D341Med (cell line): ENCODE measurements at regions not wholly inside any gene's neighbourhood (a gene's known extent, or its start where the extent isn't known, plus 50 kb on each side); places are given as distances from the start of the nearest gene placed in this dataset.
"Not testable (repeated sequence)": the region's sequence is repeated elsewhere in the genome, so short reads cannot be mapped to it uniquely, and the experiment has no call there.

ENCODE experiments used
- DNase-seq: peaks from one replicate; pipeline ENCODE4 v3.0.0; 2012; ENCODE audit warnings: low spot score

DNA sequence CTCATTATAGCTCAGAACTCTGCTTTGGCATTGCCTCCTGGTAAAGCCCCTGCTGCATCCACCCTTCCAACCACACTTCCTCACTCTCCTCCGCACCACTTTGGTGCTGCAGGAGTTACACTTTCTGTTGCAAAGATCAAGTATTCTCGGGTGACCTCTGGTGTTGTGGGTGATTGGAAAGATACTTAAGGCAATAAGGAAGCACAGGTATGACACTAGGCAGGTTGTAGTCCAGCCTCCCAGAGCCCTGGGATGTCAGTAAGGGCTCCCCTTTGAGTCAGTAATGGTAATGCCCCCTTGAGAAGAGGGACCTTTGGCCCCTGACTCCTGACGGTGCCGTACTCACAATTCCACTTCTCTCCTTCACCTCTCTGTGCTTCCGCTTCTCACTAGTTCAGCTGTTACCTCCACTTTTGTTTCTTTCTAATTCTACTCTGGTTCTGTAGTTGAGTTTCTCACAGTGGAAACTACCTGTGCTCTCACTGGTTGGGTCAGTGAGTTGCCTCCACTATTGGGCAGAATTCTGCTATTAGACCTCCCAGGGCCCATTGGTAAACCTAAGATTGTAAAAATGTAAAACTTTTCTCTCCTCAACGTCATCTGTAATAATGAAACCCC, 350.0 kb downstream of the GOLGA6L6 start:
- DNase-seq, result not testable (repeated sequence)

DNA sequence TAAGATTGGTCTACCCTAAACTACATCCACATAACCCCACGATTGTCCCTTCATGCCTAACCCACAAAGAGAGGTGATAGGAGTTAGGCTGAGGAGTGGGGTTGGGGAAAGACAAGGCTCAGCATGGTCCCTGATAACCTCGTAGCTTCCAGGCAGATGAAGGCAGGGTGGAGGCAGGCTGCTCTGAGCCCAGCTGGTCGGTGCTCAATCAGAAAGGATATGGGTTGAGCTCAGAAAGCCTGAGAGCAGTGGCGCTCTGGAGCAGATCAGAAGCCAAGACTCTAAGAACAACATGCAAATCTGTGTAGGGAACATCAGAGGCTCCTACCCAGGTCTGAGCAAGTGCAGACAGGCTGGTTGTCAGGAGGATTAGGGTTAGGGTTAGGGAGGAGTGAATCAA, 353.0 kb downstream of the GOLGA6L6 start:
- DNase-seq, result not testable (repeated sequence)

DNA sequence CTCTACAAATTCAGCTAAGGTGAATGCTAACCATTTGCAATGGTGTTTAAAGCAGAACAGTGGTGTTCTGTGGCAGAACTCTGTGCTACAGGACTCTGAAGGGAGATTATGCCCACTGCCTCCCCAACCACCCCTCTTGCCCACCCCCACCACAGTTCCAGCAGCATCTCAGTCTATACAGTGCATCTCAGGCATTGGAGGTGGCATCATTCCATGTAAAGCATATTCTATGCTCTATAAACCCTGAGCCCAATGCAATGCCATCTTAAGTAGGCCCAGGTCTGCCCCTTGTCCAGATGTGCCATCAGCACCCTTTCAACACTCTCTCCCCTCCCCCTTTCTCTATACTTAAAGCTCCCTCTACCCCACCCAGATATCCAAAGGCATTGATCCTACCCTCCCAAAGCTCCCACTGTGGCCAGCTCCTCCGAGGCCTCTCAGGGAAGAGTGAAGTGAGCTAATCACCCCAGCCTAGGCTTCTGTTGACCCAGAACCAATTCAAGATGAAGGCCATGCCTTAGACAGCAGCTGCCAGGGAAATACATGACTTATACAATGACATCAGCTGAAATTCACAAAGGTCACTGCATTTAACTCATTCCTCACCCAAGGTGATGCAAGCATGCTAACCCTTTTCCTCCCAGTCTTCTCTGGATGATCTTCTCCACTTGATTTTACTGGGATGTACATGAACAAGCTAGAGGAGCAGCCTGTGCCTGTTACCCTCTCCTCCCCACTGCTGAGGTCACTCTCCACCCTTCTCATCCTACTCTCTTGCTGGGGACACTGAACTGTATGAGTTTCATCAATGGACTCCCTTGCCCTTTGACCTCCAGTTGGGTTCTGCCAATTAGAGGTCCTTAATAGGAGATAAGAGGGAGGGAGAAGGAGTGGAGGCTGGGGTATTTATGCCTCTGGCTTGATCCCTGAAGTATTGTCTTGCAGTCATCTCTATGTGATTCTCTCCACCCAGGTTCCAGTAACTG, 353.9 kb downstream of the GOLGA6L6 start:
- DNase-seq, result not testable (repeated sequence)

DNA sequence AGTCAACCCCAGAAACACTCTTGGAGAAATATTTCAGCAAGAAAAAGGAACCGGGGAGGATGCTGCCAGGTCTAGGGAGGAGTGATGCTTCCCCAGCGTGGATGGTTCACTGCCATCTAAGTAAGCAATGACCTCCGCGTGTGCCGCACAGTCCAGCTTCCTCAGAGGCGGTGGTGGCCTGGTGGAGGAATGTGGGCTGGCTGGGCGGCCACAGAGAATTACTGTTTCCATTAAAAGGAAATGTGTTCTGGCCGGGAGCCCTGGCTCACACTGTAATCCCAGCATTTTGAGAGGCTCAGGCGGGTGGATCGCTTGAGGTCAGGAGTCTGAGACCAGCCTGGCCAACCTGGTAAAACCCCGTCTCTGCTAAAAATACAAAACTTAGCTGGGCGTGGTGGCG, 356.7 kb downstream of the GOLGA6L6 start:
- DNase-seq, result not testable (repeated sequence)

DNA sequence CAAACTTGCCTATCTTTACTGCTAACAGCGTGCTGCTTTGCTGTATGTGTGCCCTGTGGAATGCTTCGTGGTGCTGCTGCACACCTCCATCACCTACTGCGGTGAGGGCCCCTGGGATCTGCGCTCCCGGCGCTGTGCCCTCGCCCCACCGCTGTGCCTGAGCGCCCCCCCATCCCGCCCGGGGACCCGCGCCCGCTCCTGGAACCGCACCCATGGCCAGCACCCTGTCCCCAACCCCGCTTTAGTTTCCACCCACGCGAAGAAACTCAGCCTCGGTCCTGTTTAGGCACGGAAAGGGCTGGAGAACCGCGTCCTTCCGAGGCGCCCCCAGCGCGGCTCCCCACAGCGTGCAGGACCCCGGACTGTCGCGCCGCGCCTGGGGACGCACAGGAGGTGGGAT, 373.4 kb downstream of the GOLGA6L6 start:
- not testable (repeated sequence) for DNase-seq

DNA sequence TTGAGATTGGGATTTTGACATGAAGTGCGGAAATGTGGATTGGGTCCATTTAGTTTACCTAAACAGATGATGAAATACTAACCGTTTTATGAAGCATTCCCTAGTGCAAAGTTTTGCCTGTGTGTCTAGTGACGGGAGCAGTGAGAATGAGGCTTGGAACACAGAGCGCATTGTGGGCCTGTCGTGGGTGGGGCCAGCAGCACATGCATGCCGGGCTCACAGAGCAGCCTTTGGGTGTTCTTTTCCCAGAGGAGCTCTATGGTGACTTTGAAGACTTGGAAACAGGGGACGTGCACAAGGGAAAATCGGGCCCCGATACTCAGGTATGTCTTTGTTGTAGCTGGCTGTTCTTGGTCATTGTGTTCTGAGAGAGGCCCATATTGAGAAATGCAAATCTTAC, 388.1 kb downstream of the GOLGA6L6 start:
- not testable (repeated sequence) for DNase-seq

DNA sequence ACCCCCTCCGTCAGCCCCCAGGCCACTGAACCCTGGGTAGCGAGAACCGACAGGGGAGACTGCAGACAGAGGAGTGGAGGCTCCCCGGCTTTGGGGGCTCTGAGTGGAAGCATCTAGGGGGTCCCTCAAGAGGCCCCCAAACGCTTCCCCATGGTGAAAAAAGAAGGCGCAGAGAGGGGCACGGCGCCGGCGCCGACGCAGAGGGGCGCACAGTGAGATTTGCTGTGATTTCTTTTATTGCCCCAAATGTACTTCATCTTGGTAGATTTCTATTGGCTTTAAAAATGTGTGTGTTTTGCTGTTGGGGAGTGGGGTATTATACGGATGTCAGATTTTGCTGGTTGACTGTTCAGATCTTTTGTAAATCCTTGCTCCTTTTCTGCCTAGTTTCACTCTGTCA, 392.9 kb downstream of the GOLGA6L6 start:
- not testable (repeated sequence) for DNase-seq

DNA sequence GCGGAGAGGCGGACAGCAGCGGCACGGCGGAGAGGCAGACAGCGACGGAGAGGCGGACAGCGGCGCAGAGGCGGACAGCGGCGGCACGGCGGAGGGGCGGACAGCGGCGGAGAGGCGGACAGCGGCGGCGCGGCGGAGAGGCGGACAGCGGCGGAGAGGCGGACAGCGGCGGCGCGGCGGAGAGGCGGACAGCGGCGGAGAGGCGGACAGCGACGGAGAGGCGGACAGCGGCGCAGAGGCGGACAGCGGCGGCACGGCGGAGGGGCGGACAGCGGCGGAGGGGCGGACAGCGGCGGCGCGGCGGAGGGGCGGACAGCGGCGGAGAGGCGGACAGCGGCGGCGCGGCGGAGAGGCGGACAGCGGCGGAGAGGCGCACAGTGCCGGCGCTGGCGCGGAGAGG, 393.6 kb downstream of the GOLGA6L6 start:
- DNase-seq, result not testable (repeated sequence)

DNA sequence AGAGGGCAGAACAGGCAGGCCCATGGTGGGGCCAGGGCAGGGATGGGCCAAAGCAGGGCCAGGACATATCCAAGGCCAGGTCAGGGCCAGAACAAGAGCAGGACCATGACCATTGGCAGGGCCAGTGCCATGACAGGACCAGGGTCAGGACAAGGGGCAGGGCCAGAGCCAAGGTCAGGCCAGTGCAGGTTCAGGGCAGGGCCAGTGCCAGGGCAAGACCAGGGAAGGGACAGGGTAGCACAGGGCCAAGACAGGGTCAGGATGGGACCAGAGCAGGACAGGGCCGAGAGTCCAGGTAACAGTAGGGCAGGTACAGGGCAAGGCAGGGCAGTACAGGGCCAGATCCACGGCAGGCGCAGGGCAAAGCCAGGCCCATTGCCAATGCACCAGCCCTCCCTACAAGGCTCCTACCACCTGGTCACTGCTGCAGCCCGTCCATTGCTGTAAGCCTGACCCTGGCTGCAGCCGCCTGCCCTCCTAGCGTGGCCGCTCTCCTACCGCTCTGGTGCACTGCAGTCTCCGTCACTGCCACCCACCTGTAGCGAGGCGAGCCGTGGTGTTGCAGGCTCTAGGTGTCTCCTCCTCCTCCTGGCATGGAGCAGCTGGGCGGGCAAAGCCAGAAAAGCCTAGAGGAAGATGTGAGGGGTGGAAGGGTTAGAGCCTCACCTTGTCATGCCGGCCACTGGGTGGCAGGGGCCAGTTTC, 397.1 kb downstream of the GOLGA6L6 start:
- not testable (repeated sequence) for DNase-seq

DNA sequence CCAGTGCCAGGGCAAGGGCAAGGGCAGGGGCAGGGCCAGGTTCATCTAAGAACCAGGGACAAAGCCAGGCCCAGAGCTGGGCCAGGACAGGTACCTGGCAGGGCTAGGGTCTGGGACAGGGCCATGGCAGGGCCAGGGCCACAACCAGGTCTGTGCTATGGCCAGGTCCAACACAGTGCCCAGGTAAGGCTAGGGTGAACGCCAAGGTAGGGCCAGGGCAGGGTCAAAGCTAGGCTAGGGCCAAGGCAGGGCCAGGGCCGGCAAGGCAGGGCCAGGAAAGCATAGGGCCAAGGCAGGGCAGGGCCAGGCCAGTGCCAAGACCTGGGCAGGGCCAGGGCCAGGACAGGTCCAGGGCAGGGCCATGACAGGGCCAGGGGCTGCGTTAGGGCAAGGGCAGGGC, 398.7 kb downstream of the GOLGA6L6 start:
- not testable (repeated sequence) for DNase-seq

DNA sequence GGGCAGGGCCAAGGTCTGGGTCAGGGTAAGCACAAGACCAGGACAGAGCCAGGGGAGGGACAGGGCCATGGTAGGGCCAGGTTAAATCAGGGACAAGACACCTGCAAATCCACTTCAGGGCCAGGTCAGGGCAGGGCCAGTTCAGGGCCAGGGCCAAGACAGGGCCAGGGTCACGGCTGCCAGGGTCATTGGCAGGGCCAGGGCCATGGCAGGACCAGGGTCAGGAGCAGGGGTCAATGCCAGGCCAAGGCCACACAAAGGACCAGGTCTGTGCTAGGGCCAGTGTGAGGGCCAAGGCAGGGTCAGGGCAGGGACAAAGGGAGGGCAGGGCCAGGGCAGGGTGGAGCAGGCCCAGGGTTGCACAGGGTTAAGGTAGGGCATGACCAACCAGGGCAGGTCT, 399.2 kb downstream of the GOLGA6L6 start:
- not testable (repeated sequence) for DNase-seq

DNA sequence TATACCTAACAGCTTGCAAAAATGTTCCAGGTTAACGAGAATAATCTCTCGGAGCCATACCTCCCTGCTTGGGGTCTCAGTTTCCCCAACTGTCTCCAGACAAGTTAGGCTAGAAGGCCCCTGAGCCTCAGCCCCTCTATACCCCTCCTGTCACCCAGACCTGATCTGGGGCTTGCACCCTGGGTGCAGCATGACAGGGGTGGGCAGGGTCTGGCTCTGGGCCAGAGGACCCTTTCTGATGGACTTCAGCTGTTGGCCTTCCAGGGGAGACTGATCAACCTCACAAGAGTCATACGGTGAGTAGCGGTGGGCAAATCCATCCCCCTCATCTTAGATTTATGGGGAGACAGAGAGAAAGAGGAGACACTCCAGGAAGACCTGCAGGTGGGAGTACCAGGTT, 416.9 kb downstream of the GOLGA6L6 start:
- not testable (repeated sequence) for DNase-seq

DNA sequence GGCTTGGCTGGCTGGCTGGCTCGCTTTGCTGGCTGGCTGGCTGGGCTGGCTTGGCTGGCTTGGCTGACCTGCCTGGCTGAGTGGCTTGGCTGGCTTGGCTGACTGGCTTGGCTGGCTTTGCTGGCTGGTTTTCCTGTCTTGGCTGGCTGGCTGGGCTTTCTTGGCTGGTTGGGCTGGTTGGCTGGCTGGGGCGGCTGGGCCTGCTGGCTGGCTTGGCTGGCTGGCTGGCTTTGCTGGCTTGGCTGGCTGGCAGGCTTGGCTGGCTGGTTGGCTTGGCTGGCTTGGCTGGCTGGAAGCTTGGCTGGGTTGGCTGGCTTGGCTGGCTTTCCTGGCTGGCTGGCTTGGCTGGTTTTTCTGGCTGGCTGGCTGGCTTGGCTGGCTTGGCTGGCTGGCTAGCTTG, 435.6 kb downstream of the GOLGA6L6 start:
- no peak for DNase-seq

DNA sequence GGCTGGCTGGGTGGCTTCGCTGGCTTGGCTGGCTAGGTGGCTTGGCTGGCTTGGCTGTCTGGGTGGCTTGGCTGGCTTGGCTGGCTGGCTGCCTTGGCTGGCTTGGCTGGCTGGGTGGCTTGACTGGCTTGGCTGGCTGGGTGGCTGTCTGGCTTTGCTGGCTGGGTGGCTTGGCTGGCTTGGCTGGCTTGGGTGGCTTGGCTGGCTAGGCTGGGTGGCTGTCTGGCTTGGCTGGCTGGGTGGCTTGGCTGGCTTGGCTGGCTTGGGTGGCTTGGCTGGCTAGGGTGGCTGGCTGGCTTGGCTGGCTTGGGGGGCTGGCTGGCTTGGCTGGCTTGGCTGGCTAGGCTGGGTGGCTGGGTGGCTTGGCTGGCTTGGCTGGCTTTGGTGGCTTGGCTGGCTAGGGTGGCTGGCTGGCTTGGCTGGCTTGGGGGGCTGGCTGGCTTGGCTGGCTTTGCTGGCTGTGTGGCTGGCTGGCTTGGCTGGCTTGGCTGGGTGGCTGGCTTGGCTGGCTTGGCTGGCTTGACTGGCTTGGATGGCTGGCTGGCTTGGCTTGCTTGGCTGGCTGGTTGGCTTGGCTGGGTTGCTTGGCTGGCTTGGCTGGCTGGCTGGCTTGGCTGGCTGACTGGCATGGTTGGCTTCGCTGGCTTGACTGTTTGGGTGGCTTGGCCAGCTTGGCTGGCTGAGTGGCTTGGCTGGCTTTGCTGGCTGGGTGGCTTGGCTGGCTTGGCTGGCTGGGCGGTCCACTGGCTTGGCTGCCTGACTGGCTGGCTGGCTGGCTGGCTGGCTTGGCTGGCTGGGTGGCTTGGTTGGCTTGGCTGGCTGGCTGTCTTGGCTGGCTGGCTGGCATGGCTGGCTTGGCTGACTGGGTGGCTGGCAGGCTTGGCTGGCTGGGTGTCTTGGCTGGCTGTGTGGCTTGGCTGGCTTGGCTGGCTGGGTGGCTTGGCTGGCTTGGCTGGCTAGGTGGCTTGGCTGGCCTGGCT, 436.3 kb downstream of the GOLGA6L6 start:
- DNase-seq, result not testable (repeated sequence)

DNA sequence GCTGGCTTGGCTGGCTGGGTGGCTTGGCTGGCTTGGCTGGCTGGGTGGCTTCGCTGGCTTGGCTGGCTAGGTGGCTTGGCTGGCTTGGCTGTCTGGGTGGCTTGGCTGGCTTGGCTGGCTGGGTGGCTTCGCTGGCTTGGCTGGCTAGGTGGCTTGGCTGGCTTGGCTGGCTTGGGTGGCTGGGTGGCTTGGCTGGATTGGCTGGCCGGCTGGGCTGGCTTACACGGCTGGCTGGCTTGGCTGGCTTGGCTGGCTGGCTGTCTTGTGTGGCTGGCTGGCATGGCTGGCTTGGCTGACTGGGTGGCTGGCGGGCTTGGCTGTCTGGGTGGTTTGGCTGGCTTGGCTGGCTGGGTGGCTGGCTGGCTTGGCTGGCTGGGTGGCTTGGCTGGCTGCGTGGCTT, 437.0 kb downstream of the GOLGA6L6 start:
- not testable (repeated sequence) for DNase-seq

DNA sequence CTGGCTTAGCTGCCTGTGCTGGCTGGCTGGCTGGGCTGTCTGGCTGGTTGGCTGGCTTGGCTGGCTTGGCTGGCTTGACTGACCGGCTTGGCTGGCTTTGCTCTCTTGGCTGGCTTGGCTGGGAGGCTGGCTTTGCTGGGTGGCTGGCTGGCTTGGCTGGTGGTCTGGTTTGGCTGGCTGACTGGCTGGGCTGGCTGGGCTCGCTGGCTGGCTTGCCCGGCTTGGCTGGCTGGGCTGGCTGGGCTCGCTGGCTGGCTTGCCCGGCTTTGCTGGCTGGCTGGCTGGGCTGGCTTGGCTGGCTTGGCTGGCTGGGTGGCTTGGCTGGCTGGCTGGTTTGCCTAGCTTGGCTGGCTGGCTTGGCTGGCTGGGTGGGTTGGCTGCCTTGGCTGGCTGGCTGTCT, 438.7 kb downstream of the GOLGA6L6 start:
- DNase-seq, result not testable (repeated sequence)

DNA sequence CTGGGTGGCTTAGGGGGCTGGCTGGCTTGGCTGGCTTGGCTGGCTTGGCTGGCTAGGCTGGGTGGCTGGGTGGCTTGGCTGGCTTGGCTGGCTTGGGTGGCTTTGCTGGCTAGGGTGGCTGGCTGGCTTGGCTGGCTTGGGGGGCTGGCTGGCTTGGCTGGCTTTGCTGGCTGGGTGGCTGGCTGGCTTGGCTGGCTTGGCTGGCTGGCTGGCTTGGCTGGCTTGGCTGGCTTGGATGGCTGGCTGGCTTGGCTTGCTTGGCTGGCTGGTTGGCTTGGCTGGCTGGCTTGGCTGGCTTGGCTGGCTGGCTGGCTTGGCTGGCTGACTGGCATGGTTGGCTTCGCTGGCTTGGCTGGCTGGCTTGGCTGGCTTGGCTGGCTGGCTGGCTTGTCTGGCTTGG, 439.4 kb downstream of the GOLGA6L6 start:
- not testable (repeated sequence) for DNase-seq

DNA sequence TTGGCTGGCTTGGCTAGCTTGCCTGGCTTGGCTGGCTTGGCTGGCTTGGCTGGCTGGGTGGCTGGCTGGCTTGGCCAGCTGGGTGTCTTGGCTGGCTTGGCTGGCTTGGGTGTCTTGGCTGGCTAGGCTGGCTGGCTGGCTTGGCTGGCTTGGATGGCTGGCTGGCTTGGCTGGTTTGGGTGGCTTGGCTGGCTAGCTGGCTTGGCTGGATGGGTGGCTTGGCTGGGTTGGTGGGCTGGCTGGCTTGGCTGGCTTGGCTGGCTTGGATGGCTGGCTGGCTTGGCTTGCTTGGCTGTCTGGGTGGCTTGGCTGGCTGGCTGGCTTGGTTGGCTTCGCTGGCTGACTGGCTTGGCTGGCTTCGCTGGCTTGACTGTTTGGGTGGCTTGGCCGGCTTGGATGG, 440.3 kb downstream of the GOLGA6L6 start:
- DNase-seq, result not testable (repeated sequence)

DNA sequence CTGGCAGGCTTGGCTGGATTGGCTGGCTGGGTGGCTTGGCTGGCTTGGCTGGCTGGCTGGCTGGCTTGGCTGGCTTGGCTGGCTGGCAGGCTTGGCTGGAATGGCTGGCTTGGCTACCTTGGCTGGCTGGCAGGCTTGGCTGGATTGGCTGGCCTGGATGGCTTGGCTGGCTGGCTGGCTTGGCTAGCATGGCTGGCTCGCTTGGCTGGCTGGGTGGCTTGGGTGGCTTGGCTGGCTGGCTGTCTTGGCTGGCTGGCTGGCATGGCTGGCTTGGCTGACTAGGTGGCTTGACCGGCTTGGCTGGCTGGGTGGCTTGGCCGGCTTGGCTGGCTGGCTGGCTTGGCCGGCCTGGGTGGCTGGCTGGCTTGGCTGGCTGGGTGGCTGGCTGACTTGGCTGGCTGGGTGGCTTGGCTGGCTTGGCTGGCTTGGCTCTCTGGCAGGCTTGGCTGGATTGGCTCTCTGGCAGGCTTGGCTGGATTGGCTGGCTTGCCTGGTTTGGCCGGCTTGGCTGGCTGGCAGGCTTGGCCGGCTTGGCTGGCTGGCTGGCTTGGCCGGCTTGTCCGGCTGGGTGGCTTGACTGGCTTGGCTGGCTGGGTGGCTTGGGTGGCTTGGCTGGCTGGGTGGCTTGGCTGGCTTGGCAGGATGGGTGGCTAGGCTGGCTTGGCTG, 440.9 kb downstream of the GOLGA6L6 start:
- not testable (repeated sequence) for DNase-seq

DNA sequence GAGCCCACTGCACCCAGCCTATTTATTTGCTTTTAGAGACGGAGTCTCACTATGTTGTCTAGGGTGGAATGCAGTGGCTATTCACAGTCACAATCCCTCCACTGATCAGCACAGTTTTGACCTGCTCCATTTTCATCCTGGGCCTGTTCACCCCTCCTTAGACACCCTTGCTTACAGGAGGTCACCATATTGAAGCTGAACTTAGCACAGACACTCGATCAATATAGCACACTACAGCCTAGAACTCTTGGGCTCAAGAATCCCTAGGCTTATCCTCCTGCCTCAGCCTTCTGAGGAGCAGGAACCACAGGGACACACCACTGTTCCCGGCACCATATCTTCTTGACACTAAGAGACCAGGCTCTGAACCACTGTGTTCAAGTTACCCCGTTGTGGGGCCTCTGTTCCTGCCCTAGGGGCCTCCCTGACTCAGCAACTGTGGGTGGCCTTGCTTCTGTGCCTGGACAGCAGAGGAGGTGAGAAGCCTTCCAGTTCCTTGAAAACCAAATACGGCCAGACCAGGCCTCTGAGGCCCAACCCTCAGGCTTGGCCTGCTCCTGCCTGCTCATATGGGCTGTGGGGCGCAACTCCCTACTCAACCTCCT, 445.8 kb downstream of the GOLGA6L6 start:
- not testable (repeated sequence) for DNase-seq
